ENCODE measurements at regions not wholly inside any gene's neighbourhood (a gene's known extent, or its start where the extent isn't known, plus 50 kb on each side); places are given as distances from the start of the nearest gene placed in this dataset.

DNA sequence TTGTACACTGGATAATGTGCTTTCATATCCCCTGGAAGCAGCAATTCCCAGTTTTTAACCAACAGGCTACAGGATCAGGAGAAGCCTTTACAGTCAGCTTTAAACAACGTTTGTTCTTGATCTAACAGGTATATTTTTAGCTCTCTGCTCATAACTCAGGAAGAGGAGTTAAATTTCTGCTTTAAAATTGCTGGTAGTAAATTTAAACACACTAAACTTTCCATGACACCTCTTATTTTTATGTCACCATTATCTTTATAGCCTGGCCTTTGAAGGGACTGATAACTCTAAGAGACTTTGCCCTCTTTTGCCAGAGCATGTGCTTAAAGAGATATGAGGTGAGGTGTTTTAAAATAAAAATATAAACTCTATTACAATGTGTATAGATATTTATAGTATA, 119.6 kb upstream of the BRINP3 start:
- TF ChIP-seq, protein P1, sequence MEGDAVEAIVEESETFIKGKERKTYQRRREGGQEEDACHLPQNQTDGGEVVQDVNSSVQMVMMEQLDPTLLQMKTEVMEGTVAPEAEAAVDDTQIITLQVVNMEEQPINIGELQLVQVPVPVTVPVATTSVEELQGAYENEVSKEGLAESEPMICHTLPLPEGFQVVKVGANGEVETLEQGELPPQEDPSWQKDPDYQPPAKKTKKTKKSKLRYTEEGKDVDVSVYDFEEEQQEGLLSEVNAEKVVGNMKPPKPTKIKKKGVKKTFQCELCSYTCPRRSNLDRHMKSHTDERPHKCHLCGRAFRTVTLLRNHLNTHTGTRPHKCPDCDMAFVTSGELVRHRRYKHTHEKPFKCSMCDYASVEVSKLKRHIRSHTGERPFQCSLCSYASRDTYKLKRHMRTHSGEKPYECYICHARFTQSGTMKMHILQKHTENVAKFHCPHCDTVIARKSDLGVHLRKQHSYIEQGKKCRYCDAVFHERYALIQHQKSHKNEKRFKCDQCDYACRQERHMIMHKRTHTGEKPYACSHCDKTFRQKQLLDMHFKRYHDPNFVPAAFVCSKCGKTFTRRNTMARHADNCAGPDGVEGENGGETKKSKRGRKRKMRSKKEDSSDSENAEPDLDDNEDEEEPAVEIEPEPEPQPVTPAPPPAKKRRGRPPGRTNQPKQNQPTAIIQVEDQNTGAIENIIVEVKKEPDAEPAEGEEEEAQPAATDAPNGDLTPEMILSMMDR (IDR thresholded peaks at IDR 0.05) = no peak
- TF ChIP-seq POLR2A (IDR thresholded peaks at IDR 0.05) = no peak

All from vagina (tissue), 2 donors.